ENCODE measurements at regions not wholly inside any gene's neighbourhood (a gene's known extent, or its start where the extent isn't known, plus 50 kb on each side); places are given as distances from the start of the nearest gene placed in this dataset.

DNA sequence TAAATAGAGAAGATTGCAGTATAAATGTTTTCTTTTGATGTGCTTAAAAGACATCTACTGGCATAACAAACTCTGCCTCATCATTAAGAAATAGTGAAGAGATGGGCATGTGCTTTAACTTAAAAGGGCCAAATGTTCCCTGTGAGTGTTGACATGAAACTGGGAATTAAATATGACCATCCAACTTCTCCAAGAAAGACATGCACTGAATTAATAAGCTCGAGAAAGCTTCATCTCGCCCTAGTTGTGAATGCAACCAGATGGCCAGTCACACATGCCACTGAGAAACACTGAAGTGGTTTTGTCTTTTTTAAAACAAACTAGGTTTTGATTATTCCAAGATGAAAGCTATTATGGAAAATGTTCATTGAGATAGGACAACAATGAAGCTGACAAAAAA lies 479.2 kb downstream of the RIT2 start:
- Histone ChIP-seq H3K27me3 (replicated peaks; ENCODE audit: control insufficient read depth, insufficient read depth, low read length) (no peaks in the 10 kb centered on the region), H3K4me3 (ENCODE audit: low read length) (no peak overlapping the region), H3K9ac (ENCODE audit: low read length) (no peak overlapping the region), H3K9me3 (ENCODE audit: control insufficient read depth, low read length) (no peaks in the 10 kb centered on the region), H3K36me3 (ENCODE audit: control insufficient read depth, insufficient read depth, low read length, severe bottlenecking) (no peaks in the 10 kb centered on the region), H3K4me1 (ENCODE audit: control insufficient read depth, insufficient read depth, low read length) (peaks cover 12% of the 10 kb centered on the region)
- no peak for DNase-seq (ENCODE audit: low read depth)

GRCh38 chr18:42640160-42640559 lies 475.3 kb downstream of the RIT2 start:
- Histone ChIP-seq H3K4me3 (ENCODE audit: low read length) (no peak overlapping the region), H3K4me1 (ENCODE audit: control insufficient read depth, insufficient read depth, low read length) (peaks cover 10% of the 10 kb centered on the region), H3K9ac (ENCODE audit: low read length) (no peak overlapping the region), H3K27me3 (replicated peaks; ENCODE audit: control insufficient read depth, insufficient read depth, low read length) (no peaks in the 10 kb centered on the region), H3K9me3 (ENCODE audit: control insufficient read depth, low read length) (no peaks in the 10 kb centered on the region), H3K36me3 (ENCODE audit: control insufficient read depth, insufficient read depth, low read length, severe bottlenecking) (no peaks in the 10 kb centered on the region)
- no peak for DNase-seq (ENCODE audit: low read depth)

- Histone ChIP-seq H3K36me3 (ENCODE audit: control insufficient read depth, insufficient read depth, low read length, severe bottlenecking) (no peaks in the 10 kb centered on the region), H3K9me3 (ENCODE audit: control insufficient read depth, low read length) (no peaks in the 10 kb centered on the region), H3K9ac (ENCODE audit: low read length) (no peak overlapping the region), H3K4me3 (ENCODE audit: low read length) (no peak overlapping the region), H3K27me3 (replicated peaks; ENCODE audit: control insufficient read depth, insufficient read depth, low read length) (no peaks in the 10 kb centered on the region), H3K4me1 (ENCODE audit: control insufficient read depth, insufficient read depth, low read length) (no peaks in the 10 kb centered on the region)
- no peak for DNase-seq (ENCODE audit: low read depth)
Observed at GRCh38 chr18:42641996-42642395, 473.5 kb downstream of the RIT2 start.

GRCh38 chr18:42644729-42645131 lies 470.8 kb downstream of the RIT2 start:
- H3K9me3 ChIP-seq (ENCODE audit: control insufficient read depth, low read length): no peaks in the 10 kb centered on the region
- no peak overlapping the region for H3K9ac ChIP-seq (ENCODE audit: low read length)
- no peaks in the 10 kb centered on the region for H3K4me1 ChIP-seq (ENCODE audit: control insufficient read depth, insufficient read depth, low read length)

GRCh38 chr18:42649331-42650035 lies 466.0 kb downstream of the RIT2 start:
- peaks cover 5% of the 10 kb centered on the region for H3K9me3 ChIP-seq (ENCODE audit: control insufficient read depth, low read length)
- H3K4me3 ChIP-seq (ENCODE audit: low read length): no peak overlapping the region
- DNase-seq (ENCODE audit: low read depth): no peak
- H3K4me1 ChIP-seq (ENCODE audit: control insufficient read depth, insufficient read depth, low read length): no peaks in the 10 kb centered on the region
- H3K27me3 ChIP-seq (replicated peaks; ENCODE audit: control insufficient read depth, insufficient read depth, low read length): no peaks in the 10 kb centered on the region
- no peaks in the 10 kb centered on the region for H3K36me3 ChIP-seq (ENCODE audit: control insufficient read depth, insufficient read depth, low read length, severe bottlenecking)
- no peak overlapping the region for H3K9ac ChIP-seq (ENCODE audit: low read length)

More at GRCh38 chr18:42644729-42645131, 470.8 kb downstream of the RIT2 start:
- Histone ChIP-seq H3K27me3 (replicated peaks; ENCODE audit: control insufficient read depth, insufficient read depth, low read length) (no peaks in the 10 kb centered on the region), H3K36me3 (ENCODE audit: control insufficient read depth, insufficient read depth, low read length, severe bottlenecking) (no peaks in the 10 kb centered on the region), H3K4me3 (ENCODE audit: low read length) (no peak overlapping the region)
- no peak for DNase-seq (ENCODE audit: low read depth)

- DNase-seq (ENCODE audit: low read depth): no peak
- Histone ChIP-seq H3K27me3 (replicated peaks; ENCODE audit: control insufficient read depth, insufficient read depth, low read length) (no peaks in the 10 kb centered on the region), H3K4me3 (ENCODE audit: low read length) (no peak overlapping the region), H3K9me3 (ENCODE audit: control insufficient read depth, low read length) (peaks cover 5% of the 10 kb centered on the region), H3K36me3 (ENCODE audit: control insufficient read depth, insufficient read depth, low read length, severe bottlenecking) (no peaks in the 10 kb centered on the region), H3K4me1 (ENCODE audit: control insufficient read depth, insufficient read depth, low read length) (no peaks in the 10 kb centered on the region), H3K9ac (ENCODE audit: low read length) (no peak overlapping the region)
Observed at GRCh38 chr18:42654556-42654955, 460.9 kb downstream of the RIT2 start.

DNA sequence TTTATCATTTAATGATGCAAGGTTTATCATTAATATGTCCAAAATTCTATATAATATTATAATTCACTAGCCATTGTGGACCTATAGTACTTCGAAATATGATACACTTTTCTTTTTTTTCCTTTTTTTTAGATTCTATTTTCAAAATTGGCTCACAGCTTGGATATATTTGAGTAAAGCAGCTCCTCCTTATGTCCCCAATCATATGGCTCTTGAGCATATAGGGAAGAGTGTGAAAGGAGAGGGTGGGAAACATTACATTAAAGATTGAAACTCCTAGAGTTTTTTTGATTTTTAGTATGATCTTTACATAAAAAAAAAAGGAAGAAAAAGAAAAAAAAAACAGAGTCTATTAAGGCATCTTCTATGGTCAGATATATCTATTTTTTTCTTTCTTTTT lies 457.9 kb downstream of the RIT2 start:
- DNase-seq (ENCODE audit: low read depth): no peak
- no peaks in the 10 kb centered on the region for H3K36me3 ChIP-seq (ENCODE audit: control insufficient read depth, insufficient read depth, low read length, severe bottlenecking)
- H3K27me3 ChIP-seq (replicated peaks; ENCODE audit: control insufficient read depth, insufficient read depth, low read length): no peaks in the 10 kb centered on the region
- H3K4me1 ChIP-seq (ENCODE audit: control insufficient read depth, insufficient read depth, low read length): no peaks in the 10 kb centered on the region
- peaks cover 5% of the 10 kb centered on the region for H3K9me3 ChIP-seq (ENCODE audit: control insufficient read depth, low read length)
- H3K9ac ChIP-seq (ENCODE audit: low read length): no peak overlapping the region
- no peak overlapping the region for H3K4me3 ChIP-seq (ENCODE audit: low read length)

DNA sequence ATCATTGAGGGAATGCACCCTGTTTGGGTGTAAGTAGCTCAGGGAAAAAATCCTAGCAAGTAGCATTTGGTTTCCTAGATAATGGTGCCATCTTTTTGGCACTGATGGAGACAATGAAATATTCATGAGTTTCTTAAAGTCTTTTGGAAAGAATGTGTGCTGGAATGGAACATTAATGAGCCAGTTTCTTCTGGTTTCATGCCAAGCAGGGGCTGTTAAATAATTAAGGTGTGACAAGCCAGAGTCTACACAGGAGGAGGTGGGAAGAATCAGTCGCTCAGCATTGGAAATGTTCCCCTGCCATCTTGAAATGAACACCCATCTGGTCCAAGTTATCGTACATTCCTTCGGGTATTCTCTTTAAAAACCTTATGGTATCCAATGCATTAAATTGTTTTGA lies 457.3 kb downstream of the RIT2 start:
- Histone ChIP-seq H3K9me3 (ENCODE audit: control insufficient read depth, low read length) (no peaks in the 10 kb centered on the region), H3K4me1 (ENCODE audit: control insufficient read depth, insufficient read depth, low read length) (no peaks in the 10 kb centered on the region), H3K27me3 (replicated peaks; ENCODE audit: control insufficient read depth, insufficient read depth, low read length) (no peaks in the 10 kb centered on the region), H3K9ac (ENCODE audit: low read length) (no peak overlapping the region), H3K4me3 (ENCODE audit: low read length) (no peak overlapping the region), H3K36me3 (ENCODE audit: control insufficient read depth, insufficient read depth, low read length, severe bottlenecking) (no peaks in the 10 kb centered on the region)
- DNase-seq (ENCODE audit: low read depth): no peak

DNA sequence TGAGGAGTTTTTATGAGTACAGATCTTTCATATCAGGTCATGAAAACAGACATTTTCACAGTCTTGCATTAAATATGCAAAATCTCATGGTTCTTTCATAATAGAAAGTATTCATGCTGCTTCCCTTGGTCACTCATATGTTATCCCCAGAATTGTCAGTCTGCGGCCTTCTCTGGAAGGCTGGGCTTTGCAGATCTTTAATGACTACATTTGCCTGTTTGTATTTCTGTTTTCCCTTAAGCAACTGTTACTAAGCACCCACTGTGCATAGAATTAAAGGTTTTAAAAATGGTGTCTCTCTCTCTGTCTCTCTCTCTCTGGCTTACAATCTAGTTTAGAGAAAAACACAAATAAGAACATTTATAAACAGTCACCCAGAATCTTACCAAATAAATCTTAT lies 456.3 kb downstream of the RIT2 start:
- Histone ChIP-seq H3K9ac (ENCODE audit: low read length) (no peak overlapping the region), H3K9me3 (ENCODE audit: control insufficient read depth, low read length) (no peaks in the 10 kb centered on the region), H3K36me3 (ENCODE audit: control insufficient read depth, insufficient read depth, low read length, severe bottlenecking) (no peaks in the 10 kb centered on the region), H3K4me1 (ENCODE audit: control insufficient read depth, insufficient read depth, low read length) (no peaks in the 10 kb centered on the region), H3K27me3 (replicated peaks; ENCODE audit: control insufficient read depth, insufficient read depth, low read length) (no peaks in the 10 kb centered on the region), H3K4me3 (ENCODE audit: low read length) (no peak overlapping the region)
- DNase-seq (ENCODE audit: low read depth): no peak

DNA sequence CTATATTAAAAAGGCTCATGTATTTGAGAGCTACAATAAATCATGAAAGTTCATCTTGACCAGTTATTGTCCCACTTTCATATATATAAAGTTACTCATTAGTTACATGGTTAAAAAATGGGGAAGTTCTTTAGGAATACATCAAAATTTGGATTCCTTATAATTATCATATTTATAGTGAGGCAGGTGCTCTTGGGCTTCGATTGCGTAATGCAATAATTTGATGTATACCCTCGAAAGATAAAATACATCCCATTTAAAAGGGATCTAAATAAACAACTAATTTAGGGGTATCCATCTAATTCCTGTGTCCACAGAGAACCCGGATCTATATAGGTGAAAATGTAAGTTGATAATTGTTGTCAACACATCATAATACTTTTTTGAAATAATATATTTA lies 444.6 kb downstream of the RIT2 start:
- no peaks in the 10 kb centered on the region for H3K9me3 ChIP-seq (ENCODE audit: control insufficient read depth, low read length)
- H3K36me3 ChIP-seq (ENCODE audit: control insufficient read depth, insufficient read depth, low read length, severe bottlenecking): no peaks in the 10 kb centered on the region
- DNase-seq (ENCODE audit: low read depth): no peak
- H3K9ac ChIP-seq (ENCODE audit: low read length): no peak overlapping the region
- no peaks in the 10 kb centered on the region for H3K4me1 ChIP-seq (ENCODE audit: control insufficient read depth, insufficient read depth, low read length)
- H3K27me3 ChIP-seq (replicated peaks; ENCODE audit: control insufficient read depth, insufficient read depth, low read length): no peaks in the 10 kb centered on the region
- no peak overlapping the region for H3K4me3 ChIP-seq (ENCODE audit: low read length)

GRCh38 chr18:42675810-42676209 lies 439.7 kb downstream of the RIT2 start:
- Histone ChIP-seq H3K4me3 (ENCODE audit: low read length) (no peak overlapping the region), H3K36me3 (ENCODE audit: control insufficient read depth, insufficient read depth, low read length, severe bottlenecking) (no peaks in the 10 kb centered on the region), H3K27me3 (replicated peaks; ENCODE audit: control insufficient read depth, insufficient read depth, low read length) (no peaks in the 10 kb centered on the region), H3K9me3 (ENCODE audit: control insufficient read depth, low read length) (no peaks in the 10 kb centered on the region), H3K9ac (ENCODE audit: low read length) (no peak overlapping the region), H3K4me1 (ENCODE audit: control insufficient read depth, insufficient read depth, low read length) (no peaks in the 10 kb centered on the region)
- DNase-seq (ENCODE audit: low read depth): no peak

DNA sequence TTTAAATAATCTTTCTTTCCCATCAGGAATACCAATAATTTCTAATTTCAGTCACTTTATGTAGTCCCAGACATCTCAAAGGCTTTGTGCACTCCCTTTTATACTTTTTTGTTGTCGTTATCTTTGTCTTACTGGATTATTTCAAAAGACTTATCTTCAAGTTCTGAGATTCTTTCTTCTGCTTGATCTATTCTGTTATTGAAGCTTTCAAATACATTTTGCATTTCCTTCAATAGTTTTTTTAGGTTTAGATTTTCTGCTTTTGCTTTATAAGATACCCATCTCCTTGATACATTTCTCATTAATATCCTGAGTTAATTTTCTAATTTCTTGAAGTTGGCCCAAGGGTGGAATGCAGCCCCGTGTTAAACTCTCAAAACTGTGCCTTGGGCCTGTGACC lies 432.4 kb downstream of the RIT2 start:
- H3K36me3 ChIP-seq (ENCODE audit: control insufficient read depth, insufficient read depth, low read length, severe bottlenecking): no peaks in the 10 kb centered on the region
- H3K4me3 ChIP-seq (ENCODE audit: low read length): no peak overlapping the region
- no peak for DNase-seq (ENCODE audit: low read depth)
- H3K9me3 ChIP-seq (ENCODE audit: control insufficient read depth, low read length): peaks cover 11% of the 10 kb centered on the region
- no peaks in the 10 kb centered on the region for H3K27me3 ChIP-seq (replicated peaks; ENCODE audit: control insufficient read depth, insufficient read depth, low read length)
- no peak overlapping the region for H3K9ac ChIP-seq (ENCODE audit: low read length)
- no peaks in the 10 kb centered on the region for H3K4me1 ChIP-seq (ENCODE audit: control insufficient read depth, insufficient read depth, low read length)
